ENCODE measurements at regions not wholly inside any gene's neighbourhood (a gene's known extent, or its start where the extent isn't known, plus 50 kb on each side); places are given as distances from the start of the nearest gene placed in this dataset.

- Mint-ChIP-seq H3K4me1 (ENCODE audit: low read depth) (no peaks in the 10 kb centered on the region), H3K27me3 (no peaks in the 10 kb centered on the region), H3K27ac (no peak overlapping the region), H3K4me3 (no peak overlapping the region), H3K9me3 (peaks cover 15% of the 10 kb centered on the region), H3K36me3 (ENCODE audit: low read depth) (no peaks in the 10 kb centered on the region)
- H3K9me3 ChIP-seq (ENCODE audit: control insufficient read depth in 1 of 2, insufficient read depth in 1 of 2, low read length in 2 of 2) = peaks cover 0 to 3% of the 10 kb centered on the region in 2 experiments
- no peak for ATAC-seq (ENCODE audit: poor library complexity)
- intact Hi-C loops (cut with DNase I, micrococcal nuclease) = no loop called here
- no peak overlapping the region for H3K27ac ChIP-seq (ENCODE audit: low read depth in 1 of 2, low read length in 2 of 2)
- POLR2A ChIA-PET = no interaction called here
- no peak for TF ChIP-seq CTCF (IDR thresholded peaks at IDR 0.05)
- H3K4me3 ChIP-seq (ENCODE audit: low read length) = no peak overlapping the region
- H3K36me3 ChIP-seq (ENCODE audit: insufficient read depth, low read length) = no peaks in the 10 kb centered on the region
- DNase-seq = no peak
- H3K27me3 ChIP-seq (ENCODE audit: control insufficient read depth in 1 of 2, insufficient read depth in 2 of 2, low read length in 2 of 2) = no peaks in the 10 kb centered on the region
- no peaks in the 10 kb centered on the region for H3K4me1 ChIP-seq (ENCODE audit: insufficient read depth, low read length)
- CTCF ChIA-PET = no interaction called here
Measured at GRCh38 chr11:80669620-80670019, 1228.8 kb upstream of the TENM4 start.

- Histone ChIP-seq H3K4me3 (ENCODE audit: low read length) (no peak overlapping the region), H3K36me3 (ENCODE audit: insufficient read depth, low read length) (no peaks in the 10 kb centered on the region), H3K27me3 (ENCODE audit: control insufficient read depth in 1 of 2, insufficient read depth in 2 of 2, low read length in 2 of 2) (no peaks in the 10 kb centered on the region), H3K9me3 (ENCODE audit: control insufficient read depth in 1 of 2, insufficient read depth in 1 of 2, low read length in 2 of 2) (peaks cover 0 to 6% of the 10 kb centered on the region in 2 experiments), H3K27ac (ENCODE audit: low read depth in 1 of 2, low read length in 2 of 2) (no peak overlapping the region), H3K4me1 (ENCODE audit: insufficient read depth, low read length) (no peaks in the 10 kb centered on the region)
- H3K36me3 Mint-ChIP-seq (ENCODE audit: low read depth) = no peaks in the 10 kb centered on the region
- POLR2A ChIA-PET = no interaction called here
- peaks cover 17% of the 10 kb centered on the region for H3K9me3 Mint-ChIP-seq
- no peak for TF ChIP-seq CTCF (IDR thresholded peaks at IDR 0.05)
- no peak overlapping the region for H3K4me3 Mint-ChIP-seq
- no peak for DNase-seq
- no peaks in the 10 kb centered on the region for H3K27me3 Mint-ChIP-seq
- ATAC-seq (ENCODE audit: poor library complexity) = no peak
- no peak overlapping the region for H3K27ac Mint-ChIP-seq
- intact Hi-C loops (cut with DNase I, micrococcal nuclease) = no loop called here
- H3K4me1 Mint-ChIP-seq (ENCODE audit: low read depth) = no peaks in the 10 kb centered on the region
- CTCF ChIA-PET = no interaction called here
Measured at GRCh38 chr11:80668039-80668438, 1227.2 kb upstream of the TENM4 start.

GRCh38 chr11:80655834-80656233 is 1215.0 kb upstream of the TENM4 start:
- Mint-ChIP-seq H3K9me3 (peaks cover 20% of the 10 kb centered on the region), H3K27ac (no peak overlapping the region), H3K4me3 (no peak overlapping the region), H3K36me3 (ENCODE audit: low read depth) (no peaks in the 10 kb centered on the region), H3K4me1 (ENCODE audit: low read depth) (no peaks in the 10 kb centered on the region), H3K27me3 (no peaks in the 10 kb centered on the region)
- ChIA-PET CTCF (no interaction called here), POLR2A (no interaction called here)
- TF ChIP-seq CTCF (IDR thresholded peaks at IDR 0.05) = no peak
- peaks cover 0 to 3% of the 10 kb centered on the region in 2 experiments for H3K9me3 ChIP-seq (ENCODE audit: control insufficient read depth in 1 of 2, insufficient read depth in 1 of 2, low read length in 2 of 2)
- H3K27me3 ChIP-seq (ENCODE audit: control insufficient read depth in 1 of 2, insufficient read depth in 2 of 2, low read length in 2 of 2) = no peaks in the 10 kb centered on the region
- DNase-seq (no peak), ATAC-seq (ENCODE audit: poor library complexity) (no peak)
- no peak overlapping the region for H3K27ac ChIP-seq (ENCODE audit: low read depth in 1 of 2, low read length in 2 of 2)
- no peak overlapping the region for H3K4me3 ChIP-seq (ENCODE audit: low read length)
- no peaks in the 10 kb centered on the region for H3K36me3 ChIP-seq (ENCODE audit: insufficient read depth, low read length)
- intact Hi-C loops (cut with DNase I, micrococcal nuclease) = no loop called here
- no peaks in the 10 kb centered on the region for H3K4me1 ChIP-seq (ENCODE audit: insufficient read depth, low read length)

Measured in CD4-positive, alpha-beta T cell (primary cell).